ENCODE measurements at regions not wholly inside any gene's neighbourhood (a gene's known extent, or its start where the extent isn't known, plus 50 kb on each side); places are given as distances from the start of the nearest gene placed in this dataset.

DNA sequence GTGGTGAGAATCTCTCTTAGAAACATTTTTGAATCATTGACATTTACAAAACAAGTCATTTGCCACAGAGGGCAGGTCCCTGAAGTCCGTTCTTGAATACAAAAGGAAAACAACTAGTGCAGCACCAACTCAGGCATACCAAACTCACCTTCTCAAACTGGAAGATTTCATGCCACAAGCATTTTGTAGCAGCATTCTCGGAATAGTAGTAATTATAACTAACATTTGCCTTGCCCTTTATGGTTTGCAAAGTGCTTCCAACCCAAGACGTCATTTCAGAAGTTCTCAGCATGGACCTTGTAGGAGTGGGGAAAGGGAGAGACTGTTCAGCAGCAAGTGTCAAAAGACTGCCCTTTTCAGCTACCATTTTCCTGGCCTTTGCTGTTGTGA, 344.6 kb downstream of the RFC3 start:
- TF ChIP-seq ZFX (IDR thresholded peaks at IDR 0.05; ENCODE audit: borderline replicate concordance): no peak
- TF ChIP-seq, protein P1, sequence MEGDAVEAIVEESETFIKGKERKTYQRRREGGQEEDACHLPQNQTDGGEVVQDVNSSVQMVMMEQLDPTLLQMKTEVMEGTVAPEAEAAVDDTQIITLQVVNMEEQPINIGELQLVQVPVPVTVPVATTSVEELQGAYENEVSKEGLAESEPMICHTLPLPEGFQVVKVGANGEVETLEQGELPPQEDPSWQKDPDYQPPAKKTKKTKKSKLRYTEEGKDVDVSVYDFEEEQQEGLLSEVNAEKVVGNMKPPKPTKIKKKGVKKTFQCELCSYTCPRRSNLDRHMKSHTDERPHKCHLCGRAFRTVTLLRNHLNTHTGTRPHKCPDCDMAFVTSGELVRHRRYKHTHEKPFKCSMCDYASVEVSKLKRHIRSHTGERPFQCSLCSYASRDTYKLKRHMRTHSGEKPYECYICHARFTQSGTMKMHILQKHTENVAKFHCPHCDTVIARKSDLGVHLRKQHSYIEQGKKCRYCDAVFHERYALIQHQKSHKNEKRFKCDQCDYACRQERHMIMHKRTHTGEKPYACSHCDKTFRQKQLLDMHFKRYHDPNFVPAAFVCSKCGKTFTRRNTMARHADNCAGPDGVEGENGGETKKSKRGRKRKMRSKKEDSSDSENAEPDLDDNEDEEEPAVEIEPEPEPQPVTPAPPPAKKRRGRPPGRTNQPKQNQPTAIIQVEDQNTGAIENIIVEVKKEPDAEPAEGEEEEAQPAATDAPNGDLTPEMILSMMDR (IDR thresholded peaks at IDR 0.05): no peak

DNA sequence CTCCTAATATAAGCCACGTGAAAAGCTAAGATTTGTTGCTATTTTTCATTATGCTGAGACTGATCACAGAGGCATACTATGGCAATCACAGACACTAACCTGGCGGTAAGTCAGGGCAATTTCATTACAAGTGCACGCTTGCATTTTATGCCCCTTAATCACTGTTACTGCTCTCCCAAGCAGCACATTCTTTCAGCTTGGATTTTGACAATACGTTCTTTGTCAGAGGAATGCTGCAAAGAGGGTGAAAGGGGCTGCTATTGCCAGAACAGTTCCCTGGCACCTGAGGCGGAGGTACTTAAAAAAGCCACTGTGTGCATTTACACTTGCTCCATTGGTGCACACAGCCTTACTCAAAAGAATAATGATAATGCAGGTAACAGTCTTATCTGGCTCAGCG, 346.6 kb downstream of the RFC3 start:
- TF ChIP-seq ZFX (IDR thresholded peaks at IDR 0.05; ENCODE audit: borderline replicate concordance): no peak
- TF ChIP-seq, protein P1 (IDR thresholded peaks at IDR 0.05): no peak
- H3K27ac ChIP-seq: no peak overlapping the region

More for the DNA sequence above, 344.6 kb downstream of the RFC3 start:
- H3K27ac ChIP-seq: peak overlapping the region; percentile 93

DNA sequence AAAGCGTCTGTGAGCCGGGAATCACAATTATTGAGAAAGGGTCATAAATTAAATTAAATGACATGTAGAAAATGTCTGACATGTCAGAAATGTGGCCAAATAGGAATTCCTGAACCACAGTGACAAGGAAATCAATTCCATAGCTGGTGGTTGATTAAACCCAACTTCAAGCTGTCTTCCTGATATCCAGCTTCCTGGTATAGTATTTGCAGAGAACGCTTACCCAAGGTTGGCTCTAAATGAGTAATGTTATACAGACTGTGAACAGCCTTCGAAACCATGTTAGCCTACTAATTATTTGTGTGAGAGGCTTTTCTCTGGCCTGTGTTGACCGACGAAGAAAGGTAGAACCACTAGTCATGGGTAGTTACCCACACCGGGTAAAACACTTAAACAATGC, 347.2 kb downstream of the RFC3 start:
- H3K27ac ChIP-seq: no peak overlapping the region
- TF ChIP-seq, protein P1 (IDR thresholded peaks at IDR 0.05): no peak
- TF ChIP-seq ZFX (IDR thresholded peaks at IDR 0.05; ENCODE audit: borderline replicate concordance): no peak

DNA sequence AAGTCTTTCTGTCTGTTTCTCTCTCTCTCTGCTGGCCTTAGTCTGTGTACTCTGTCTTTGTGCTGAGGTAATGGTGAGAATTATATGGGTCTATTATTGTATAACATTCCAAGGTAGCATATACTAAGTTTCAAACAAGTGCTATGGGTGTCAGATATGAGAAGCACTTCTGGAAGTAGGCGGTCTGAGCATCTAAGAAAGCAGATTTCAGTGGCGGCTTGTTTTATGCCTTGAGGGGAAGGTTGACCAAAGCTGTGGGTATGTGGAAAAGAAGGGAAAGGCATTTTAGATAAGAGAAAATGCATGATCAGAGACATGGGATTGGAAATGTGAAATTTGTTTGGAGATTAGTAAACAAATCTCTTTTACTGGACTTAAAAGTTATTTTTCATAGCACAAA, 348.5 kb downstream of the RFC3 start:
- TF ChIP-seq, protein P1 (IDR thresholded peaks at IDR 0.05): no peak
- TF ChIP-seq ZFX (IDR thresholded peaks at IDR 0.05; ENCODE audit: borderline replicate concordance): no peak
- no peak overlapping the region for H3K27ac ChIP-seq

DNA sequence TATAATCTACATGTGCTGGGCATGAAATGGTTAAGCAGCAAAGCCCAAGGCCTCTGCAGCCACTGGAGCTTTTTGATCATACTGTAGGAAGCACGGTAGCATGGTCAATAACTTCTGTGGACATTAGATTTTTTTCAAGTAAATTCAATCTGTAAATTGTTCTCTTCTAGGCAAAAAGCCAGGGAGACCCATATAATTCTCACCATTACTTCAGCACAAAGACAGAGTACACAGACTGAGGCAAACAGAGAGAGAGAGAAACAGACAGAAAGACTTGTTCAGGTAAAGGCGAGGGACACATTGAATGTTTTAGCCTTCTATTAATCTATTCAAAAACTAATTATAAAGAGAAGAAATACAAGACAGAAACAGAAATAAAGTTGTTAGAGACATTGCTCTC, 349.4 kb downstream of the RFC3 start:
- H3K27ac ChIP-seq: 0 out of 2 replicates have a peak overlapping the region, but pooled peaks have one; percentile 11
- TF ChIP-seq, protein P1 (IDR thresholded peaks at IDR 0.05): no peak
- no peak for TF ChIP-seq ZFX (IDR thresholded peaks at IDR 0.05; ENCODE audit: borderline replicate concordance)

DNA sequence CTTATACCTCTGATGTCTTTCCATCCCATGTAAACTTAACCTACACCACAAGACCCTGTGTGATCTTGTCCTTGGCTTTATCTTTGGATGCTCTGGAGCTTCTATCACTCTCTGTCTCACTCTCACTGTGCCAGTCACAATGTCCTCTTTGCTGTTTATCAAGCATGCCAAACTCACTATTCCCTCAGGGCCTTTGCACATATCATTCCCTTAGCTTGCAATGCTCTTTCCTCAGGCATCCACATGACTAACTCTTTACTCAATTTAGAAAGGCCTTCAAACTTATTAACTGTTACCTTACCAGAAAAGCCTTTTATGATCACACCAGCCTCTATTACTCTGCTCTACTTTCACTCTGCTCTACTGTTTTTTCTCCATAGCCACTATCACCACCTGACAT, 354.1 kb downstream of the RFC3 start:
- H3K27ac ChIP-seq: no peak overlapping the region
- TF ChIP-seq, protein P1 (IDR thresholded peaks at IDR 0.05): no peak
- TF ChIP-seq ZFX (IDR thresholded peaks at IDR 0.05; ENCODE audit: borderline replicate concordance): no peak

DNA sequence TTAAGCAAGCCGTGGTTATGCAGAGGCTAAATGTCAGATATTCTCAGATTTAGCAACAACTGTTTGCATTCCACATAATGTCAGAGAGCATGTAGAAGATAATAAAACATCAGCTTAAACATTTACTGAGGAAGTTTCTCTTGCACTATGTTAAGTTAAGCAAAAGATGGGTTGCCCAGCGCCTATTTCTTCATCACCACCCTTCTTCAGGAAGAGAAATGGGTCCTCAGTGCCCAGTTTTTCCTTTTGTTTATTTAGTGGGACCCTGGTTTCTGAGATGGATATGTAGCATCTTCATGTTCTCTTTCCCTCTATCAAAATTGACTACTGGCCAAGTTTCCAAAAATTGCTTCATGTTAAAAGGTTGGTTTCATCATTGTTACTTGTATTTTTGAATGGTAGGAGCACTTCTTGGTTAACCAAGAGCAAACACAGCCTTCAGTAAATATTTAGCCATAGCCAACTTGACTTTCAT, 356.8 kb downstream of the RFC3 start:
- TF ChIP-seq, protein P1 (IDR thresholded peaks at IDR 0.05): no peak
- no peak overlapping the region for H3K27ac ChIP-seq

Data from 22Rv1 (cell line).